Astrocyte of the cerebellum (primary cell): ENCODE measurements at regions not wholly inside any gene's neighbourhood (a gene's known extent, or its start where the extent isn't known, plus 50 kb on each side); places are given as distances from the start of the nearest gene placed in this dataset.

Experiments
- DNase-seq: peaks from one replicate; pipeline ENCODE4 v3.0.0-alpha.2; 2011; ENCODE audit warnings: low read depth
- H3K4me3 ChIP-seq: 2 replicates; pipeline ENCODE4 v1.5.1; 2011; ENCODE audit warnings: mild to moderate bottlenecking, low read depth, low read length, moderate library complexity
- in situ Hi-C: cut with HindIII; loops from 2 replicates; pipeline ENCODE4 v1.10.0; 2017; ENCODE audit warnings: low sequenced_read_pairs
- TF ChIP-seq, protein P1 (sequence below): IDR thresholded peaks from 2 replicates; pipeline ENCODE4 v1.5.1; 2012; ENCODE audit warnings: low read length, low read depth, moderate library complexity, mild to moderate bottlenecking; ENCODE audit errors: missing control alignments

DNA sequence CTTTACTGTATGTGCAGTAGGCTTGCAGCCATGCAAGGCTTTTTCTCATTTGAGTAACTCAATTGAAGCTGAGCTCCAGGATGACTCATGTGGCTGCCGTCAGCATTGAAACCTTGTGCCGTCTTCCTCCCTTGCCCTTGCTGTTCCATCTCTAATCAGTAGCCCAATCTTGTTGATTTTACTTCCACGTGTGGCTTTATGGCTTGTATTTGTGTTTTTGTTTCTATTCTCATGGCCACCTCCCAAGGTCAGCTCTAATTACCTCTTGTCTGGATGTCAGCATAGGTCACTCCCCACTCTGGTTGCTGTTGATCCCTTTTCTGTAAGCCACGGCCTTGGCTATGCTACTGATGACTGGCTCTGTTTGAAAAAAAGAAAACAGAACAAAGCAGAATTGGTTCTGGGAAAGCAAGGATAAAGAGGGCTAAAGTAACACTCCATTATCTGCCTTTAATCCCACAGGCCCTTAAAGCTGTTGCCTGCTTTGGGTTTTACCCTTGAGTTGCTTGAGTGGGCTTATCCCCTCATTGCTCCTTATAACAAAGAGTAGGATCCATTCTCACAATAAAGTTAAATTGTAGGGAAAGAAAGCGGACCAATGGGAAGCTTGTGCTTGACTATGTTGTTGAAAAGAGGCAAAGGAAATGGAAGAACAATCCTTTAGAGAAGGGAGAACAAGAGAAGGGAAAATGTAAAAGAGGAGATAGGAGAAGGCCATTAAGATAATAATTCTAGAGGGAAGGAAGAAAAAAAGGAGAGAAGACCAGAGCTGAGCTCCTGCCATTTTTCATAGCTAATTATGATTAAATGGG, 173.9 kb upstream of the PGRMC2 start:
- DNase-seq = peak; percentile 72
- TF ChIP-seq, protein P1, sequence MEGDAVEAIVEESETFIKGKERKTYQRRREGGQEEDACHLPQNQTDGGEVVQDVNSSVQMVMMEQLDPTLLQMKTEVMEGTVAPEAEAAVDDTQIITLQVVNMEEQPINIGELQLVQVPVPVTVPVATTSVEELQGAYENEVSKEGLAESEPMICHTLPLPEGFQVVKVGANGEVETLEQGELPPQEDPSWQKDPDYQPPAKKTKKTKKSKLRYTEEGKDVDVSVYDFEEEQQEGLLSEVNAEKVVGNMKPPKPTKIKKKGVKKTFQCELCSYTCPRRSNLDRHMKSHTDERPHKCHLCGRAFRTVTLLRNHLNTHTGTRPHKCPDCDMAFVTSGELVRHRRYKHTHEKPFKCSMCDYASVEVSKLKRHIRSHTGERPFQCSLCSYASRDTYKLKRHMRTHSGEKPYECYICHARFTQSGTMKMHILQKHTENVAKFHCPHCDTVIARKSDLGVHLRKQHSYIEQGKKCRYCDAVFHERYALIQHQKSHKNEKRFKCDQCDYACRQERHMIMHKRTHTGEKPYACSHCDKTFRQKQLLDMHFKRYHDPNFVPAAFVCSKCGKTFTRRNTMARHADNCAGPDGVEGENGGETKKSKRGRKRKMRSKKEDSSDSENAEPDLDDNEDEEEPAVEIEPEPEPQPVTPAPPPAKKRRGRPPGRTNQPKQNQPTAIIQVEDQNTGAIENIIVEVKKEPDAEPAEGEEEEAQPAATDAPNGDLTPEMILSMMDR = no peak
- in situ Hi-C loops = loop anchor here (25.0 kb wide), 1 partner anchor 401 kb away; no protein-coding TSS in a partner anchor
- no peak overlapping the region for H3K4me3 ChIP-seq

DNA sequence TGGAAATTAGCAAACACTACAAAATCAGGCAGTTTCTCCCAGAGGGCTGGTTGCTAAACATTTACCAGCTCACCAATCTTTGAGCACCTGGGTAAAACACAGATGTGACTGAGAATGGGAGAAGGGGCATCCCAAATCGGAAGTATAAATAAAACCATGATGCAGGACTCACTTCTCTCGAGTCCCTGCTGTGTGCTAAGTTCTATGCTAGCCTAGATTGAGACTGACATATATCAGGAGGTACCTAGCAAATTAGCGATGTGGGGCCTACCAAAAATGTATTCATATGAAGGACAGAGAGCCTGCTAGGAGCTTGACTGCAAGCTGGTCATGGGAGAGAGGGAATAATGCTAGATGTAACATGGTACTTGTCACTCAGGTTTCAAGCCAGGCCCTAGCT, 171.9 kb upstream of the PGRMC2 start:
- no peak overlapping the region for H3K4me3 ChIP-seq
- no peak for DNase-seq
- in situ Hi-C loops = loop anchor here (5.0 to 25.0 kb wide), 2 partner anchors 98 to 403 kb away; no protein-coding TSS in a partner anchor
- TF ChIP-seq, protein P1 = no peak

DNA sequence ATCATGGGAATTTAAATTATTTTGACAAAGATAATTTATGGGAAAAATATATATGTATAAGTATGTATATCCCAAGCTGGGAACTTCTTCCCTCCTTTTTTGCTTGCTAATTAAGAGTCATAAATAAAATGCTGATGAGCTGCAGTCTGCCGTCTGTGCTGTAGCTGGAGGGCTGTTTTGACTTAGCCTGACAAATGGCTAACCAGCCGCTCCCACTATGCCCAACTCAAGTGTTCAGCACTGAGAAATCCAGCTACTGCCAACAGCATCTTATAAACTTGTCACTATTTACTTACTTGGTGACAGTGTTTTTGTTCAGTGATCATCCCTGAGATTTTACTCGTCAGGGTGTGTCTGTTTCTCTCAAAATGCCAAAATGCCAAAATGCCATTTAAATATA, 171.2 kb upstream of the PGRMC2 start:
- in situ Hi-C loops = loop anchor here (5.0 to 25.0 kb wide), 2 partner anchors 98 to 403 kb away; no protein-coding TSS in a partner anchor
- no peak overlapping the region for H3K4me3 ChIP-seq
- TF ChIP-seq, protein P1 = no peak
- DNase-seq = no peak

DNA sequence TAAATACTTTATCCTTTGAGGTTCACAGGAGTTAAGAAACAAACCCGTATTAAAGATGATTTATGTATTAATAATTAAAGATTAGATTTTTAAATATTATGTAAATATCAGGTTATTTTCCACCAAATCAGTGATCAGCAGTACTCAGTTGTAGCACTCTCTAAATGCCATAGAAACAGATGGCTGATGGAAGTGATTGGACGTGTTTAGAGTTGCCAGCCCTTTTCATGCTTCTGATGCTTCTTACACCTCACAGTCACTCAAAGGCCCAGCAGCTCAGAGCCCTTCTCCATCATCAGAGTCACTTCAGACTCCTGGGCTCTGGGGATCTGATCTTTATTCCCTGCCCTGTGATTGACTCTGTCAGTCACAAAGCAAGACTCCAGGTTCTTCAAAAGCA, 170.1 kb upstream of the PGRMC2 start:
- in situ Hi-C loops = loop anchor here (5.0 to 25.0 kb wide), 2 partner anchors 100 to 405 kb away; no protein-coding TSS in a partner anchor
- TF ChIP-seq, protein P1 = no peak
- DNase-seq = no peak
- H3K4me3 ChIP-seq = no peak overlapping the region

- TF ChIP-seq, protein P1 = no peak
- no peak overlapping the region for H3K4me3 ChIP-seq
- in situ Hi-C loops = loop anchor here (5.0 to 25.0 kb wide), 2 partner anchors 101 to 406 kb away; no protein-coding TSS in a partner anchor
- DNase-seq = no peak
These were observed 168.6 kb upstream of the PGRMC2 start for GRCh38 chr4:128456171-128456570.

DNA sequence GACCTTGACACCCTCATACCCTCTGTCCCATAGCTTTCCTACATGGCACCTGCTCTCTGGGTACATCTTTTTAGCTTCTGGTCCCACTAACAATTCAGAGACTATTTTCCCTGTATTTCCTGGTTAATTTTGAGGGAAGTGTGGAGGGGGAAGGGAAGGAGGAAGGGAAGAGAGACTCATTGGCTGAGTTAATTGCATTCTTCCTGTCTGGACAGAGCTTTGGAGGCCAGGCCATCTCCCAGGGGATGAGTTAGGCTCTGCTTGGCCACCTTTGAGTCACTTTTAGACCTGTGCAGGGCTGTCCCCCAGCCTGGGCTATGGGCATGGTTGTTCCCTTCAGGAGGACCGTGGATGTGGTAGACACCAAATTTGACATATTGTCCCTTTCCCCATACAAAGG, 167.9 kb upstream of the PGRMC2 start:
- H3K4me3 ChIP-seq = no peak overlapping the region
- DNase-seq = no peak
- TF ChIP-seq, protein P1 = no peak
- in situ Hi-C loops = loop anchor here (5.0 to 25.0 kb wide), 2 partner anchors 102 to 407 kb away; no protein-coding TSS in a partner anchor
